HepG2 (cell line): ENCODE measurements at regions not wholly inside any gene's neighbourhood (a gene's known extent, or its start where the extent isn't known, plus 50 kb on each side); places are given as distances from the start of the nearest gene placed in this dataset.

Experiments used
- ATAC-seq: fragments of 200-7000 bp; cut with Tn5 transposase; 3 replicates; pipeline ENCODE4 v1.9.1; 2020; ENCODE audit warnings: mild to moderate bottlenecking, moderate library complexity
- BruUV-seq: library from RNA; stranded (reverse); fragments of 400-500 nt; replicated peaks from 2 replicates; lab custom pipeline; 2021; lab: Mats Ljungman, UMichigan
- CTCF ChIA-PET: fragments of 300-600 bp; formaldehyde crosslinking; extraction: SDS; loops from one replicate; lab custom pipeline; 2021; ENCODE audit warnings: low total read pairs, inconsistent platforms, low intra/inter-chr PET ratio; lab: Yijun Ruan, JAX
- POLR2A ChIA-PET: fragments of 350-600 bp; sonication (Branson Sonifier 250); formaldehyde crosslinking; loops from one replicate; lab custom pipeline; 2020; ENCODE audit warnings: antibody characterized with exemption, inconsistent platforms; lab: Yijun Ruan, JAX
- DNase-seq: peaks from one replicate; pipeline ENCODE4 v3.0.0-alpha.2; 2015; ENCODE audit warnings: low spot score
- FAIRE-seq: peaks from 3 replicates; lab custom pipeline; 2011; peaks lifted over from hg19 to GRCh38; lab: Jason Lieb, UNC
- H2AFZ ChIP-seq: one replicate; pipeline ENCODE4 v1.6.1; 2011; ENCODE audit warnings: low read length, inconsistent platforms
- H3K27ac ChIP-seq: fragments of 300-600 bp; 3 replicates; pipeline ENCODE4 v1.8.0; 2011; ENCODE audit warnings: mixed run types, mild to moderate bottlenecking, mixed read lengths, low read length, inconsistent platforms; ENCODE audit not compliant: insufficient read depth; ENCODE audit errors: extremely low read length
- H3K27me3 ChIP-seq, 2 experiments: fragments of 200-600 bp in 1 of 2; 2 replicates in 1 of 2; 3 replicates in 1 of 2; pipeline versions ENCODE4 v1.6.0 to v1.8.0; 2011; ENCODE audit warnings: low read length in 2 of 2, mild to moderate bottlenecking in 2 of 2, moderate library complexity in 2 of 2, inconsistent platforms in 1 of 2; ENCODE audit not compliant: insufficient read depth in 2 of 2, control insufficient read depth in 1 of 2
- H3K36me3 ChIP-seq, 2 experiments: fragments of 200-600 bp in 1 of 2; replicated peaks in 1 of 2; 2 replicates in 1 of 2; 3 replicates in 1 of 2; pipeline versions ENCODE4 v1.5.1 to v1.8.0; 2011; ENCODE audit warnings: low read length in 2 of 2, inconsistent platforms in 1 of 2; ENCODE audit not compliant: insufficient read depth in 2 of 2, control insufficient read depth in 1 of 2
- H3K4me1 ChIP-seq: 2 replicates; pipeline ENCODE4 v1.5.1; 2012; ENCODE audit warnings: low read length, inconsistent platforms; ENCODE audit not compliant: insufficient read depth
- H3K4me2 ChIP-seq: 2 replicates; pipeline ENCODE4 v1.6.0; 2011; ENCODE audit warnings: low read depth, low read length, inconsistent platforms
- H3K4me3 ChIP-seq, 3 experiments: fragments of 200-600 bp in 1 of 3; sonication (generic), shearing (Covaris generic) in 1 of 3; replicated peaks in 1 of 3; 2 replicates each; pipeline ENCODE4 v1.5.1; 2011 to 2016; ENCODE audit warnings: low read length in 3 of 3, inconsistent platforms in 2 of 3, low read depth in 2 of 3, mild to moderate bottlenecking in 2 of 3, control low read depth in 1 of 3, mixed read lengths in 1 of 3; ENCODE audit not compliant: insufficient read depth in 1 of 3
- H3K79me2 ChIP-seq: one replicate; pipeline ENCODE4 v1.6.1; 2011; ENCODE audit warnings: low read length, inconsistent platforms; ENCODE audit not compliant: insufficient read depth
- H3K9ac ChIP-seq: 2 replicates; pipeline ENCODE4 v1.6.0; 2011; ENCODE audit warnings: mild to moderate bottlenecking, low read depth, low read length, inconsistent platforms; ENCODE audit not compliant: insufficient read depth
- H3K9me3 ChIP-seq: 2 replicates; pipeline ENCODE4 v1.5.1; 2012; ENCODE audit warnings: mild to moderate bottlenecking, low read length
- H4K20me1 ChIP-seq: 2 replicates; pipeline ENCODE4 v1.6.0; 2011; ENCODE audit warnings: inconsistent platforms, mild to moderate bottlenecking, low read length, moderate library complexity; ENCODE audit not compliant: insufficient read depth
- BRCA1 ChIP-seq: sonication (generic); formaldehyde crosslinking; IDR thresholded peaks from 2 replicates; pipeline ENCODE4 v1.4.0; 2020; ENCODE audit warnings: missing genetic modification reagents
- BRF2 ChIP-seq: sonication (generic); formaldehyde crosslinking; IDR thresholded peaks from 2 replicates; pipeline ENCODE4 v1.8.1; 2022; ENCODE audit warnings: mild to moderate bottlenecking, missing genetic modification reagents
- ERF ChIP-seq: IDR thresholded peaks from 2 replicates; pipeline ENCODE4 v1.6.1; 2018; ENCODE audit warnings: missing biosample characterization, missing genetic modification reagents
- NONO ChIP-seq, 2 experiments: fragments of 450-650 bp in 1 of 2; sonication (generic) in 1 of 2; formaldehyde crosslinking in 1 of 2; IDR thresholded peaks in 1 of 2; conservative IDR thresholded peaks in 1 of 2; 2 replicates each; pipeline versions ENCODE4 v1.6.1 to v1.8.0; 2017 to 2022; ENCODE audit warnings: mild to moderate bottlenecking in 1 of 2, missing genetic modification reagents in 1 of 2, moderate library complexity in 1 of 2
- PRDM15 ChIP-seq: sonication (generic); formaldehyde crosslinking; IDR thresholded peaks from 2 replicates; pipeline ENCODE4 v1.4.0; 2020; ENCODE audit warnings: missing genetic modification reagents
- RFX5 ChIP-seq: IDR thresholded peaks from 2 replicates; pipeline ENCODE4 v1.6.1; 2011; ENCODE audit warnings: low read depth, low read length, improper control_type of control experiment
- SKI ChIP-seq: fragments of 450-650 bp; IDR thresholded peaks from one replicate; pipeline ENCODE4 v1.6.1; 2018; ENCODE audit warnings: mild to moderate bottlenecking; ENCODE audit not compliant: partially characterized antibody
- TEAD2 ChIP-seq: sonication (generic); formaldehyde crosslinking; IDR thresholded peaks from 2 replicates; pipeline ENCODE4 v1.9.0; 2021; ENCODE audit warnings: missing genetic modification reagents
- THAP8 ChIP-seq: sonication (generic); formaldehyde crosslinking; IDR thresholded peaks from 2 replicates; pipeline ENCODE4 v1.5.1; 2020; ENCODE audit warnings: missing genetic modification reagents, mild to moderate bottlenecking, borderline replicate concordance
- THYN1 ChIP-seq: sonication (generic); formaldehyde crosslinking; IDR thresholded peaks from 2 replicates; pipeline ENCODE4 v1.8.1; 2023; ENCODE audit warnings: low read depth, mild to moderate bottlenecking, moderate library complexity, missing genetic modification reagents, borderline replicate concordance
- ZNF160 ChIP-seq: sonication (generic); formaldehyde crosslinking; IDR thresholded peaks from 2 replicates; pipeline ENCODE4 v1.8.0; 2022; ENCODE audit warnings: mild to moderate bottlenecking, inconsistent platforms, missing genetic modification reagents
- ZNF30 ChIP-seq: sonication (generic); formaldehyde crosslinking; IDR thresholded peaks from 2 replicates; pipeline ENCODE4 v1.5.0; 2020; ENCODE audit warnings: mild to moderate bottlenecking, missing genetic modification reagents
- ZNF350 ChIP-seq: sonication (generic); formaldehyde crosslinking; IDR thresholded peaks from 2 replicates; pipeline ENCODE4 v1.4.0; 2020; ENCODE audit warnings: mild to moderate bottlenecking, low read depth, missing genetic modification reagents, borderline replicate concordance
- ZNF724P ChIP-seq: sonication (generic); formaldehyde crosslinking; IDR thresholded peaks from 2 replicates; pipeline ENCODE4 v1.8.0; 2022; ENCODE audit warnings: missing genetic modification reagents, borderline replicate concordance
- ZNF761 ChIP-seq: sonication (generic); formaldehyde crosslinking; conservative IDR thresholded peaks from 2 replicates; pipeline ENCODE4 v1.4.0; 2020; ENCODE audit warnings: mild to moderate bottlenecking, missing genetic modification reagents
- ZNF784 ChIP-seq: sonication (generic); formaldehyde crosslinking; IDR thresholded peaks from 2 replicates; pipeline ENCODE4 v1.5.1; 2020; ENCODE audit warnings: missing genetic modification reagents, mild to moderate bottlenecking, borderline replicate concordance
- WGBS: methylation state at CpG from one replicate; pipeline ENCODE4 v1.1.6; 2017; ENCODE audit warnings: low lambda C conversion rate; 5-methylcytosine and 5-hydroxymethylcytosine counted together
- in situ Hi-C: cut with HindIII; loops from 2 replicates; pipeline ENCODE4 v1.10.0; 2017; ENCODE audit warnings: low pct_unique_long_range_greater_than_20kb; ENCODE audit not compliant: extremely low pct_ligation_motif_present
- intact Hi-C: fragments of 100-400 bp; cut with micrococcal nuclease; formaldehyde crosslinking; loops from one replicate; pipeline ENCODE4 v1.10.0; 2022; ENCODE audit not compliant: unreplicated experiment

- WGBS: 25% methylated on average over 4 of the region's 4 CpGs
- Histone ChIP-seq H3K4me2 (no peak overlapping the region), H3K9me3 (no peaks in the 10 kb centered on the region), H3K4me3 (no peak overlapping the region), H3K4me1 (no peaks in the 10 kb centered on the region), H3K27ac (no peak overlapping the region), H3K27me3 (no peaks in the 10 kb centered on the region), H4K20me1 (no peaks in the 10 kb centered on the region), H3K36me3 (no peaks in the 10 kb centered on the region), H3K9ac (no peak overlapping the region), H3K79me2 (no peaks in the 10 kb centered on the region), H2AFZ (no peak overlapping the region)
- intact Hi-C loops: no loop called here
- in situ Hi-C loops: loop anchor here (10.0 kb wide), 1 partner anchor 206 kb away; no protein-coding TSS in a partner anchor
- DNase-seq (no peak), ATAC-seq (no peak), FAIRE-seq (no peak)
- ChIA-PET POLR2A (no interaction called here), CTCF (no interaction called here)
- BruUV-seq: no TSS peak
- TF ChIP-seq NONO (IDR thresholded peaks at IDR 0.05) (no peak), NONO (CRISPR knock-in tag; conservative IDR thresholded peaks at IDR 0.05) (no peak), BRF2 (CRISPR knock-in tag) (no peak), PRDM15 (no peak), SKI (no peak), ERF (CRISPR knock-in tag) (no peak), BRCA1 (CRISPR knock-in tag) (no peak), THAP8 (no peak), ZNF761 (CRISPR knock-in tag) (no peak), ZNF160 (CRISPR knock-in tag) (no peak), RFX5 (no peak), TEAD2 (CRISPR knock-in tag) (no peak), ZNF30 (CRISPR knock-in tag) (no peak), ZNF350 (CRISPR knock-in tag) (no peak), ZNF724P (CRISPR knock-in tag) (no peak), ZNF784 (CRISPR knock-in tag) (no peak), THYN1 (no peak)
Observed at GRCh38 chrX:55340896-55341433, 76.2 kb upstream of the PAGE3 start.
